Loucy (cell line): ENCODE measurements at regions not wholly inside any gene's neighbourhood (a gene's known extent, or its start where the extent isn't known, plus 50 kb on each side); places are given as distances from the start of the nearest gene placed in this dataset.

ENCODE experiments used
- H2AFZ ChIP-seq: fragments of 200-600 bp; sonication (generic); 2 replicates; pipeline ENCODE4 v1.6.0; 2016; ENCODE audit warnings: antibody characterized with exemption, mild to moderate bottlenecking, low read length, moderate library complexity
- H3F3A ChIP-seq: fragments of 200-600 bp; 2 replicates; pipeline ENCODE4 v1.6.0; 2016; ENCODE audit warnings: antibody characterized with exemption, low read depth, mild to moderate bottlenecking
- H3K27me3 ChIP-seq: fragments of 200-600 bp; sonication (generic); 2 replicates; pipeline ENCODE4 v1.6.1; 2014; ENCODE audit warnings: low read length, mild to moderate bottlenecking; ENCODE audit not compliant: insufficient read depth, poor library complexity, severe bottlenecking
- H3K36me3 ChIP-seq: fragments of 200-600 bp; sonication (generic); 2 replicates; pipeline ENCODE4 v1.6.1; 2016; ENCODE audit warnings: low read length; ENCODE audit not compliant: insufficient read depth
- H3K4me1 ChIP-seq: fragments of 200-600 bp; sonication (generic); 2 replicates; pipeline ENCODE4 v1.5.1; 2014; ENCODE audit warnings: low read length, mild to moderate bottlenecking; ENCODE audit not compliant: insufficient read depth, poor library complexity, severe bottlenecking
- H3K4me2 ChIP-seq: fragments of 200-600 bp; sonication (generic); 2 replicates; pipeline ENCODE4 v1.6.0; 2014; ENCODE audit warnings: antibody characterized with exemption, low read length, low read depth, mild to moderate bottlenecking; ENCODE audit not compliant: poor library complexity, severe bottlenecking
- H3K4me3 ChIP-seq: fragments of 200-600 bp; sonication (generic); 2 replicates; pipeline ENCODE4 v1.5.1; 2014; ENCODE audit warnings: low read length, mild to moderate bottlenecking, mixed read lengths; ENCODE audit not compliant: poor library complexity, severe bottlenecking
- H3K79me2 ChIP-seq: fragments of 200-600 bp; sonication (generic); 2 replicates; pipeline ENCODE4 v1.6.1; 2014; ENCODE audit warnings: low read length; ENCODE audit not compliant: insufficient read depth
- H3K9ac ChIP-seq: fragments of 200-600 bp; sonication (generic); 2 replicates; pipeline ENCODE4 v1.6.0; 2014; ENCODE audit warnings: mild to moderate bottlenecking, low read depth, low read length, moderate library complexity; ENCODE audit not compliant: poor library complexity, severe bottlenecking
- H3K9me2 ChIP-seq: fragments of 200-600 bp; sonication (generic); replicated peaks from 2 replicates; pipeline ENCODE4 v1.6.1; 2016; ENCODE audit warnings: low read depth, low read length, mixed read lengths
- H3K9me3 ChIP-seq: fragments of 200-600 bp; sonication (generic); 2 replicates; pipeline ENCODE4 v1.6.1; 2014; ENCODE audit warnings: mild to moderate bottlenecking, antibody characterized with exemption, low read length, low read depth; ENCODE audit not compliant: insufficient read depth
- H4K20me1 ChIP-seq: fragments of 200-600 bp; sonication (generic); 2 replicates; pipeline ENCODE4 v1.6.0; 2014; ENCODE audit warnings: antibody characterized with exemption, low read length, mild to moderate bottlenecking; ENCODE audit not compliant: insufficient read depth, poor library complexity, severe bottlenecking
- CTCF ChIP-seq: fragments of 200-600 bp; sonication (generic); conservative IDR thresholded peaks from 2 replicates; pipeline ENCODE4 v1.5.1; 2014; ENCODE audit warnings: mild to moderate bottlenecking, antibody characterized with exemption, low read length
- EZH2phosphoT487 ChIP-seq: fragments of 200-600 bp; IDR thresholded peaks from 2 replicates; pipeline ENCODE4 v1.6.1; 2018; ENCODE audit warnings: antibody characterized with exemption, mild to moderate bottlenecking, moderate library complexity, borderline replicate concordance

GRCh38 chr13:68190818-68191217 lies 960.7 kb upstream of the PCDH9 start:
- Histone ChIP-seq H3K27me3 (no peaks in the 10 kb centered on the region), H3K4me1 (no peaks in the 10 kb centered on the region), H3K79me2 (no peaks in the 10 kb centered on the region), H3K36me3 (no peaks in the 10 kb centered on the region), H3K9ac (no peak overlapping the region), H3K4me2 (no peak overlapping the region), H3F3A (no peaks in the 10 kb centered on the region), H3K4me3 (no peak overlapping the region), H2AFZ (no peak overlapping the region), H4K20me1 (no peaks in the 10 kb centered on the region), H3K9me3 (no peaks in the 10 kb centered on the region), H3K9me2 (no peaks in the 10 kb centered on the region)
- TF ChIP-seq CTCF (no peak), EZH2phosphoT487 (no peak)

GRCh38 chr13:68185444-68186141 lies 955.5 kb upstream of the PCDH9 start:
- Histone ChIP-seq H2AFZ (no peak overlapping the region), H3K4me2 (no peak overlapping the region), H3K79me2 (no peaks in the 10 kb centered on the region), H3K4me3 (no peak overlapping the region), H3K27me3 (no peaks in the 10 kb centered on the region), H4K20me1 (no peaks in the 10 kb centered on the region), H3K9ac (no peak overlapping the region), H3K9me3 (no peaks in the 10 kb centered on the region), H3F3A (no peaks in the 10 kb centered on the region), H3K4me1 (no peaks in the 10 kb centered on the region), H3K9me2 (no peaks in the 10 kb centered on the region), H3K36me3 (no peaks in the 10 kb centered on the region)
- no peak for TF ChIP-seq EZH2phosphoT487
- TF ChIP-seq CTCF = no peak

- Histone ChIP-seq H3F3A (no peaks in the 10 kb centered on the region), H3K9me3 (no peaks in the 10 kb centered on the region), H3K27me3 (no peaks in the 10 kb centered on the region), H3K9ac (no peak overlapping the region), H3K36me3 (no peaks in the 10 kb centered on the region), H3K9me2 (no peaks in the 10 kb centered on the region), H3K4me1 (no peaks in the 10 kb centered on the region), H2AFZ (no peak overlapping the region), H3K4me3 (no peak overlapping the region), H3K4me2 (no peak overlapping the region), H4K20me1 (no peaks in the 10 kb centered on the region), H3K79me2 (no peaks in the 10 kb centered on the region)
- TF ChIP-seq EZH2phosphoT487 (no peak), CTCF (no peak)
Observed at GRCh38 chr13:68176475-68176874, 946.3 kb upstream of the PCDH9 start.
